Putamen (tissue), 1 donor: ENCODE measurements at regions not wholly inside any gene's neighbourhood (a gene's known extent, or its start where the extent isn't known, plus 50 kb on each side); places are given as distances from the start of the nearest gene placed in this dataset.
A peak's percentile ranks its signal among the peaks of the same experiment; 100 is the strongest.
"Not testable (repeated sequence)": the region's sequence is repeated elsewhere in the genome, so short reads cannot be mapped to it uniquely, and the experiment has no call there.

Experiments
- DNase-seq: peaks from one replicate; pipeline ENCODE4 v3.0.0-alpha.2; 2016; ENCODE audit warnings: low spot score

GRCh38 chr18:10354241-10354811, 100.1 kb upstream of the APCDD1 start:
- peak; percentile 65 for DNase-seq

DNA sequence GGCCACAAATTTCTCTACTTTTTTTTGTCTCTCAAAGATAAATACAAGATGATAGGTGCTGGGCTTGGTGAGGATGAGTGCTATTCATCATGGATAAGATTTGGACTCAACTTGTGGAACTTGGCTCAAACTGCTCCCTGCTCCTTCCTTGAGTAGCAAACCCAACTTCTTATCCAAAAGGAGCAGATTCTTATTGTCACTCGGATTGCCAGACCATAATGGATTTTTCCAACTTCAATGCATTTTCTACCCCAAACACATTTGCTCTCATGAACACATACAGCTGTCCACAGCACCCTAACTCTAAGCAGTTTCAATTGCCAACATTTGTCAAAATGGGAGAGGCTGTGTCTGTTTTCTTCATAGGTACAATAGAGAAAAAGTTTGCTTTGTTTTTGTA, 99.5 kb upstream of the APCDD1 start:
- no peak for DNase-seq

- DNase-seq, result not testable (repeated sequence)
Observed at GRCh38 chr18:10356999-10357398, 97.4 kb upstream of the APCDD1 start.

DNA sequence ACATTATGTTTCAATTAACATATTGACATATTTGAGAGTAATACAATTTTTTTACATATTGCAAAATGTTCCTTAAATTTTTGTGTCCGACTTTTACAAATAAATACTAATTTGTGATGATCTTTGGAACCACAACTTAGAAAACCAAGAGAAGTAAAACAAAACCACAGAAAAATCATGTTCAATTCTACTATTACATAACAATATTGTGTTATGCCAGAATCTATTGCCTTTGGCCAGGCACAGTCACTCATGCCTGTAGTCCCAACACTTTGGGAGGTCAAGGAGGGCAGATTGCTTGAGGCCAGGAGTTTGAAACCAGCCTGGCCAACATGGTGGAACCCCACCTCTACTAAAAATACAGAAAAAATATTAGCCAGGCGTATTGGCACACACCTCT, 92.8 kb upstream of the APCDD1 start:
- no peak for DNase-seq

GRCh38 chr18:10365021-10365500, 89.4 kb upstream of the APCDD1 start:
- DNase-seq, result no peak

DNA sequence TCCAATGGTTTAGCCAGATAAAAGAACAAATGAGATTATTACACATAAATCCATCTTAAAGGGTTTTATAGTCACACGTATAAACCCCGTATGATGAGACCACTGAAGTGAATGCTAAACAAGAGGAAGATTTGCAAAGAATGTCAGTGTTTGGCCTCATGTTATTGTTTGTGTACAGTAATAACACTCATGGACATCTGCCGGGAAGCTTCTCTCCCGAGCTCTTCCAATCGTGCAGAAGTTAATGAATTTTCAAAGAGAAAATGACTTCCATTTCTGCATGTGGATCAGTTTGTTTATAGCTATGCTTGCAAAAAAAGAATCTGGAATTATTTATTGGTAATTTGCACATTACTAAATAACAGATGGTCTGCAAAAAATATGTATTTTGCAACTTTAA, 88.5 kb upstream of the APCDD1 start:
- no peak for DNase-seq

DNA sequence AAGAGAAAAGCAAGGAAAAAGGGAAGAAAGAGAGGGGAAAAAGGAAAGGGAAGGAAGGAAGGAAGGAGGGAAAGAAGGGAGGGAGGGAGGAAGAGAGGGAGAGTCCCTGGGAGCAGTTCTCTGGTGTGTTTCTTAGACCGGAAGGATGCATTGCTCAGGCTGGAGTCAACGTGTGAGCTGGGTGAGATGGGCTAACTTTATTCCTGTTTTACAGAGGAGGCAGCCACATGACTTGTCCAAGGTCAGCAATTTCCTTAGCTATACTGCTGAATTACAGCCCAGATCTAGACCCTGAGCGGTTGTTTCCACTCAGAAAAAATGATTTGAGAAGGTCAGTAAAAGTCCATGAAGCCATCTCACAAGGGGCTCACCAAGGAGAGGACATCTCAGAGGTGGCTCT, 86.6 kb upstream of the APCDD1 start:
- DNase-seq, result no peak

DNA sequence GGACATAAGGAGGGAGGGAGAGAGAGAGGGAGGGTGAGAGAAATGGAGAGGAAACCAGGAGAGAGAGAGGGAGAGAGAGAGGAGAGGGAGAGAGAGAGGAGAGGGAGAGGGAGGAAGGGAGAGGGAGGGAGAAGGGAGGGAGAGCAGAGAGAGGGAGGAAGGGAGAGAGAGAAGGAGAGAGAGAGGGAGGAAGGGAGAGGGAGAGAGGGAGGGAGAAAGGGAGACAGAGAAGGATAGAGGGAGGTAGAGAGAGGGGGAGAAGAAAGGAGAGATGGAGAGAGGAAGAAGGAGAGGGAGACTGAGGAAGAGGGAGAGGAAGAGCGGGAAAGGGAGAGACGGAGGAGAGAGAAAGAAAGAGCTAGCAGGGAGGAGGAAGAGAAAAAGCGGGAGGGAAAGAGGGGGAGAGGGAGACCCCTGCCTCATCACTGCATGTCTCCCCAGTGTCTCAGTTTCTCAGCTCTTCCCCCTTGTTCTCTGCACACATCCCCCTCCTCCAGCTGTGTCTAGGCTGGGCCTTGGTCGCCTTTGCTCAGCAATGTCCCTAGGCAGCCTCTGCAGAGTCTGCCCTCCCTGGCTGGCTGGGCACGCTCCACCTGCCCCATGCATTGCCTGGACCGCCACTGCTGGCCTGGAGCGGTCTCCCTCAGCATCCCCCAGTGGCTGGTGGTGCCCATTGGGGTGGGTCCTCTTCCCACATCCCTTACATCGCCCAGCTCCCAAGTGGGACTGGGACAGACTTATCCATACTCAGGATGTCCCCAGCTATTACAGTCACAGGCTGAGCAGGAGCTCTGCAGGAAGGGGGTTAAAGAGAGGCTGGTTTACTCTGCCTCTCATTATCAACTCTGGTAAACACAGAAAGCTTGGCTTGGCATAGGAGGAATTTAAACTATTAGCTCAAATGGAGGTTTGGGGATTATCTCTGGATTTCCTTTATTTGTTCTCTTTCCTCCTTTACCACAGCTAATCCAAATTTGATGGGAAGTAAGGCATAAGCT, 85.7 kb upstream of the APCDD1 start:
- no peak for DNase-seq

- no peak for DNase-seq
Observed at GRCh38 chr18:10370716-10371115, 83.7 kb upstream of the APCDD1 start.

- DNase-seq, result no peak
Observed at GRCh38 chr18:10371165-10371564, 83.3 kb upstream of the APCDD1 start.

DNA sequence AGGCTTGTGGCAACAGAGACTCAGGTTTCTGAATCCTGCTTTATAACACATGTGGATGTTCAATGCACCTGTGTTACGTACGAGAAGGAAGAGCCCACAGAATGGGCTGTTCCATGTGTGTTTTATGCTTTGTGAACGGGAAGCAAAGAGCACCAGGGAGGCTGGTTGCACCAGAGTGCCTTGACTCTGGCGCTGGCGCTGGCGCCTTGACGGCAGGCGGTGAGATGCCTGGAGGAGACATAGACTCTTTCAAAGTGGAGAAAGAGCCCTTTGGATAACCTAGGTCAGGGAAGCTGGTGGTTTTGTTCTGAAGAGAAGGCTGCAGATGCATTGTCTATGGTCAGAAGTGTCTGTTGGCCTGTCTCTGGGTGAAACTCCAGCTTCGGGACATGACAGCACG, 80.2 kb upstream of the APCDD1 start:
- DNase-seq, result no peak

GRCh38 chr18:10374636-10375293, 79.7 kb upstream of the APCDD1 start:
- no peak for DNase-seq

DNA sequence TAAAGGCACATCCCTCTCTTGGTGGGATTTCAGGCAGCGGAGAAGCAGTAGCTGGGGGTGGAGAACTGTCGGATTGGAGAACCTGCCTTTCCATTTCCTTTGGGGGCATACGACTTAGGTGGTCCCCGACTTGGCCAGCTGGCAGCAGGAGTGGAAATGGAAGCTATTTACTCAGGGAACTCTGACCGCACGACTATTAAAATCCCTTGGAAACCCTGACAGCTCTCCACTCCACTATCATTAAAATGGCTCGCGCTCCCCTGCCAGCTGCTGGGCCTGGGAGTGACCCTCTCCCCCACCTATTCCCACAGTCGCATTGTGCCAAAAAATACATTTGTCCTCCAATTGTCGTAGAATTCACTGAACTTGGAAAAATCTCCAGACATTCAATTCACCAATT, 77.7 kb upstream of the APCDD1 start:
- DNase-seq, result no peak

GRCh38 chr18:10377956-10378355, 76.5 kb upstream of the APCDD1 start:
- DNase-seq, result no peak

DNA sequence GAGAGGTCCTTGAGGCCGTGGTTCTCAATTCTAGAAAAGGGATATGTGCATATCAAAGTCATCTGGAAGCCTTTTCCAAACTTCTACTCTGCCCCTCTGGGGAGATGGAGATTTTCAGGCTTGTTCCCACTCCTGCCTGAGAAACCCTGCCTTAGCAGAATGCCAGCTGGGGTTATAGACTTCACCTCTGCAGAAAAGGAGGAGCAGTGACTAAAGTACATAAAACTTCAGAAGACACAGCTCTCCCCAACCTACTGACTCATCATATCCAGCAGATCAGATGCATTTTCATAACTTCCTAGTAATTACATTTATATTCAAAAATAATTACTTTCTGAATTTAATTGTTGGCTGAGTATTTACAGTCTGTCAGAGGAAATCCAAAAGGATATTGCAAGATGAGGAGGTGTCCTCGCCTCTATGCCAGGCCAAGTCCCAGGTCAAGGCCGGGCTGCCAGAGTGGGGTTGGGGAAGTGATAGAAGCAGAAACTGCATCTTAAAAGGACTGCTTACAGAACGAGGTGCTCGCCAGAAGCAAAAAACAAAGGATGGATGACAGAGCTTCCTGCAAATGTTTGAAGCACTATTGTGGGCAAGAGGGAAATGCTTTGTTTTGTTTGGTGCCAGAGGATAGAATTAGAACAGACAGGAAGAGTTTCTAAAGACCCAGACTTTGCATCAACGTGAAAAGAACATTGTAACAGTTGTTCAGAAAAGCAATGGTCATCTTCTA, 75.6 kb upstream of the APCDD1 start:
- DNase-seq, result no peak

GRCh38 chr18:10379522-10379921, 74.9 kb upstream of the APCDD1 start:
- no peak for DNase-seq

- DNase-seq, result no peak
Observed at GRCh38 chr18:10381516-10381915, 72.9 kb upstream of the APCDD1 start.

DNA sequence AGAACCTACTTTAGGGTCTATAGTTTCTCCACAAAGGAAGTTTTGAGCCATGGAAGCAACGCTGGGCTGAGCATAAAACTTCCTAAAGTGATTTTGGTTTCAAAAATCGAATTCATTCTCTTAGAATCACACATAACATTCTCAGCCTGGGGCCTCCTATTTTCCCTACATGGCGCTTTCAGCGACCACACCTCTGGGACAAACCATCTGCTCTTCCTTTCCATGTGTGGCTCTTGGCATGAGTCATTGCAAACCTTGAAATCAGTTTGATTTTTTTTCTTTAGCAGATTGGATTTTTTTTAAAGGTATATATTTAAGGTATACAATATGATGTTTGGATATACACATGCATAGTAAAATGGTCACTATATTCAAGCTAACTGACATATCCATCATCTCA, 72.5 kb upstream of the APCDD1 start:
- no peak for DNase-seq

DNA sequence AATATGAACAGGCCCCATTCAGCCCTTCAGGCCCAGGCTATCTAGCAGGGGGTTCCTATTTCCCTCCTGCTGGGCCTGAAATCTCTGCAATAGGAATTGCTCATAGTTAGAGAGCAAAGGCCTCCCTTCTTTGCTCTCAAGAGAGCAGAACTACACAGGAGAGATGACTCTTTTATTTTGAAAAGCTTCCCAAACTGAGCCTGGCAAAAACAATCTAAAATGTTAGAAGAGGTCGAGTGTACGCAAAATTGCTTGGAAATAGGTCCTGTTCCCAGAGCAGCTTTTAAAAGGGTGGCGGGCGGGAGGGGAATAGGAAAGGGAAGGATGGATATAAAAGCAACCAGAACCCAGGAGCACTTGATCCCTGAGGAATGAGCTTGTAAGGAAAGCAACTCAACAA, 68.4 kb upstream of the APCDD1 start:
- DNase-seq, result no peak

- no peak for DNase-seq
Observed at GRCh38 chr18:10386956-10387355, 67.5 kb upstream of the APCDD1 start.

DNA sequence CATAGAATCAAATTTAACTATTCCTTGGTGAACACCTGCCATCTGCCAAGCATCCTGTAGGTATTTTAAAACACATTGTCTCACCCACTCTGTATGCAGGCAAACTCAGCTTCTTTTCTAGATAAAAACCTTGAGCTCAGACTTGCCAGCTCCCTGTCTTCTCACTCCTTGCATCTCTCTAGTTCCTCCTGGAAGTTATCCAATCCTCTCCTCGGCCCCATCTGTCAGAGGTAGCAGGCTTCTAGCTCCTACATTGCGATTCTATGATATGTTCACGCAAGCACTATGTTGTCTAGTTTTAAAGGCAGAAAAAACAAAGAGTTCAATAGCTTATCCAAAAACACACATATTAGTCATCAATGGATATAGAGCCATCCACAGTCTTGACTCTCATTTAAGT, 67.0 kb upstream of the APCDD1 start:
- no peak for DNase-seq

DNA sequence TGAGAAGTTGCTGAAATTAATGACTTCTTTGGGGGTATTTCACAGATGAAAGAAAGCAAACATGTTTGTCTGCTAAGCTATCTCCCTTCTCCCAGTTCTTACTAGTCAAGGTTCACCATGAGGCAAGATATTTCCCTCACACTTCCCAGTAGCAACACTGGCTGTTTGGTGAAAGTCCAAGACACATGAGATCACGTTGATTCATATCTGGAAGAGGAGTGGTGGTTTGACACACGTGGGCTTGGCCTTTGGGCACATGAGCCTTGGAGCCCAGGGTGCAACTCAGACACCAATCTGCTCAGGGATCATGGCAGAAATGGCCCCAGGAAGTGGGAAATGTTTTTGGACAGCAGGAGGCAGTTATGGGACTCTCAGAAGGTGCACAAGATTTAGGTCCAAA, 66.1 kb upstream of the APCDD1 start:
- no peak for DNase-seq
